CD4-positive, alpha-beta T cell (primary cell): ENCODE measurements at regions not wholly inside any gene's neighbourhood (a gene's known extent, or its start where the extent isn't known, plus 50 kb on each side); places are given as distances from the start of the nearest gene placed in this dataset.

ENCODE experiments used
- ATAC-seq: fragments of 200-7000 bp; cut with Tn5 transposase; one replicate; pipeline ENCODE4 v1.10.0; 2022; ENCODE audit warnings: mild to moderate bottlenecking; ENCODE audit not compliant: poor library complexity
- CTCF ChIA-PET: fragments of 350-600 bp; sonication (Branson Sonifier 250); formaldehyde crosslinking; loops from one replicate; lab custom pipeline; 2021; ENCODE audit warnings: antibody characterized with exemption, inconsistent platforms; lab: Charles Lee
- POLR2A ChIA-PET: fragments of 350-600 bp; sonication (Branson Sonifier 250); formaldehyde crosslinking; loops from one replicate; lab custom pipeline; 2021; ENCODE audit warnings: antibody characterized with exemption, inconsistent platforms; lab: Charles Lee
- DNase-seq, 14 experiments: peaks; one replicate each; pipeline ENCODE4 v3.0.0-alpha.2; 2013 to 2020; ENCODE audit warnings: mixed read lengths in 2 of 14
- H3K27ac ChIP-seq, 2 donors: one replicate each; pipeline versions ENCODE4 v1.5.1 to v1.7.0; 2013; ENCODE audit warnings: low read length in 2 of 2, low read depth in 1 of 2, mild to moderate bottlenecking in 1 of 2
- H3K27me3 ChIP-seq, 2 experiments: 1 replicate in 1 of 2; 2 replicates in 1 of 2; pipeline versions ENCODE4 v1.6.1 to v1.7.0; 2013; ENCODE audit warnings: low read length in 2 of 2, control low read depth in 1 of 2, mild to moderate bottlenecking in 1 of 2, moderate library complexity in 1 of 2; ENCODE audit not compliant: insufficient read depth in 2 of 2, control insufficient read depth in 1 of 2
- H3K36me3 ChIP-seq: one replicate; pipeline ENCODE4 v1.6.1; 2013; ENCODE audit warnings: low read length, control low read depth; ENCODE audit not compliant: insufficient read depth
- H3K4me1 ChIP-seq: one replicate; pipeline ENCODE4 v1.6.1; 2013; ENCODE audit warnings: low read length, control low read depth; ENCODE audit not compliant: insufficient read depth
- H3K4me3 ChIP-seq: one replicate; pipeline ENCODE4 v1.5.1; 2013; ENCODE audit warnings: mild to moderate bottlenecking, low read length, moderate library complexity
- H3K9me3 ChIP-seq, 2 experiments: 1 replicate in 1 of 2; 2 replicates in 1 of 2; pipeline versions ENCODE4 v1.6.1 to v1.7.0; 2013; ENCODE audit warnings: low read length in 2 of 2, mild to moderate bottlenecking in 2 of 2, control low read depth in 1 of 2, moderate library complexity in 1 of 2; ENCODE audit not compliant: control insufficient read depth in 1 of 2, insufficient read depth in 1 of 2
- H3K27ac Mint-ChIP-seq: one replicate; pipeline ENCODE4 v1.8.0; 2020; ENCODE audit warnings: mixed read lengths
- H3K27me3 Mint-ChIP-seq: one replicate; pipeline ENCODE4 v1.8.0; 2021; ENCODE audit warnings: mixed read lengths
- H3K36me3 Mint-ChIP-seq: one replicate; pipeline ENCODE4 v1.8.0; 2021; ENCODE audit warnings: low read depth, mixed read lengths
- H3K4me1 Mint-ChIP-seq: one replicate; pipeline ENCODE4 v1.8.0; 2021; ENCODE audit warnings: low read depth, mixed read lengths
- H3K4me3 Mint-ChIP-seq: one replicate; pipeline ENCODE4 v1.8.0; 2020; ENCODE audit warnings: mild to moderate bottlenecking, mixed read lengths
- H3K9me3 Mint-ChIP-seq: one replicate; pipeline ENCODE4 v1.8.0; 2020; ENCODE audit warnings: mixed read lengths
- CTCF ChIP-seq: fragments of 200-600 bp; IDR thresholded peaks from one replicate; pipeline ENCODE4 v1.8.0; 2022; ENCODE audit warnings: antibody characterized with exemption, mild to moderate bottlenecking
- intact Hi-C, 2 experiments: fragments of 100-400 bp; cut with DNase I in 1 of 2; cut with micrococcal nuclease in 1 of 2; formaldehyde crosslinking; loops; one replicate each; pipeline versions ENCODE4 v1.15.1 to v1.9.0; 2023 to 2025; cut with DNase I, micrococcal nuclease

GRCh38 chr5:61735995-61736394 is 403.9 kb downstream of the ZSWIM6 start:
- Mint-ChIP-seq H3K36me3 (no peaks in the 10 kb centered on the region), H3K4me1 (no peaks in the 10 kb centered on the region), H3K9me3 (no peaks in the 10 kb centered on the region), H3K27me3 (peaks cover 24% of the 10 kb centered on the region), H3K27ac (no peak overlapping the region), H3K4me3 (no peak overlapping the region)
- CTCF ChIA-PET, result no interaction called here
- no peak for TF ChIP-seq CTCF
- Histone ChIP-seq H3K36me3 (no peaks in the 10 kb centered on the region), H3K4me3 (no peak overlapping the region), H3K9me3 (peaks cover 0 to 4% of the 10 kb centered on the region in 2 experiments), H3K27me3 (no peaks in the 10 kb centered on the region), H3K27ac (no peak overlapping the region), H3K4me1 (no peaks in the 10 kb centered on the region)
- no peak for DNase-seq
- intact Hi-C loops, result no loop called here
- ATAC-seq, result no peak
- POLR2A ChIA-PET, result no interaction called here

- POLR2A ChIA-PET, result no interaction called here
- no peak overlapping the region for H3K27ac Mint-ChIP-seq
- Histone ChIP-seq H3K36me3 (no peaks in the 10 kb centered on the region), H3K27ac (no peak overlapping the region), H3K4me3 (no peak overlapping the region), H3K9me3 (no peaks in the 10 kb centered on the region), H3K4me1 (no peaks in the 10 kb centered on the region), H3K27me3 (no peaks in the 10 kb centered on the region)
- no peak for ATAC-seq
- H3K4me3 Mint-ChIP-seq, result no peak overlapping the region
- intact Hi-C loops, result no loop called here
- H3K27me3 Mint-ChIP-seq, result peaks cover 10% of the 10 kb centered on the region
- H3K9me3 Mint-ChIP-seq, result no peaks in the 10 kb centered on the region
- no peak for DNase-seq
- TF ChIP-seq CTCF, result no peak
- H3K36me3 Mint-ChIP-seq, result no peaks in the 10 kb centered on the region
- H3K4me1 Mint-ChIP-seq, result no peaks in the 10 kb centered on the region
- CTCF ChIA-PET, result no interaction called here
Observed at GRCh38 chr5:61737301-61737963, 405.4 kb downstream of the ZSWIM6 start.

- no peaks in the 10 kb centered on the region for H3K27me3 ChIP-seq
- no peak for ATAC-seq
- Mint-ChIP-seq H3K4me1 (no peaks in the 10 kb centered on the region), H3K36me3 (no peaks in the 10 kb centered on the region), H3K27ac (no peak overlapping the region), H3K4me3 (no peak overlapping the region), H3K9me3 (no peaks in the 10 kb centered on the region), H3K27me3 (peaks cover 5% of the 10 kb centered on the region)
- no peaks in the 10 kb centered on the region for H3K36me3 ChIP-seq
- H3K9me3 ChIP-seq, result no peaks in the 10 kb centered on the region
- TF ChIP-seq CTCF, result no peak
- no peaks in the 10 kb centered on the region for H3K4me1 ChIP-seq
- no peak overlapping the region for H3K4me3 ChIP-seq
- intact Hi-C loops, result no loop called here
- DNase-seq, result no peak
- no peak overlapping the region for H3K27ac ChIP-seq
- CTCF ChIA-PET, result no interaction called here
- POLR2A ChIA-PET, result no interaction called here
Observed at GRCh38 chr5:61737964-61738340, 405.9 kb downstream of the ZSWIM6 start.
